HUES48 (cell line): ENCODE measurements at regions not wholly inside any gene's neighbourhood (a gene's known extent, or its start where the extent isn't known, plus 50 kb on each side); places are given as distances from the start of the nearest gene placed in this dataset.
"Not testable (repeated sequence)": the region's sequence is repeated elsewhere in the genome, so short reads cannot be mapped to it uniquely, and the experiment has no call there.

Source experiments
- H3K27ac ChIP-seq: one replicate; pipeline ENCODE4 v1.7.0; 2013; ENCODE audit warnings: low read depth, low read length, inconsistent platforms
- H3K27me3 ChIP-seq: 2 replicates; pipeline ENCODE4 v1.6.1; 2013; ENCODE audit warnings: mild to moderate bottlenecking, low read length; ENCODE audit not compliant: control insufficient read depth, insufficient read depth
- H3K36me3 ChIP-seq: 2 replicates; pipeline ENCODE4 v1.6.1; 2013; ENCODE audit warnings: low read length; ENCODE audit not compliant: control insufficient read depth, insufficient read depth
- H3K4me1 ChIP-seq: 2 replicates; pipeline ENCODE4 v1.6.1; 2013; ENCODE audit warnings: mild to moderate bottlenecking, low read length; ENCODE audit not compliant: control insufficient read depth, insufficient read depth
- H3K4me3 ChIP-seq: 2 replicates; pipeline ENCODE4 v1.5.1; 2013; ENCODE audit warnings: mild to moderate bottlenecking, low read depth, low read length
- H3K9ac ChIP-seq: 2 replicates; pipeline ENCODE4 v1.6.1; 2013; ENCODE audit warnings: mild to moderate bottlenecking, low read depth, low read length, moderate library complexity
- H3K9me3 ChIP-seq: 2 replicates; pipeline ENCODE4 v1.6.1; 2013; ENCODE audit warnings: low read length; ENCODE audit not compliant: control insufficient read depth, insufficient read depth

DNA sequence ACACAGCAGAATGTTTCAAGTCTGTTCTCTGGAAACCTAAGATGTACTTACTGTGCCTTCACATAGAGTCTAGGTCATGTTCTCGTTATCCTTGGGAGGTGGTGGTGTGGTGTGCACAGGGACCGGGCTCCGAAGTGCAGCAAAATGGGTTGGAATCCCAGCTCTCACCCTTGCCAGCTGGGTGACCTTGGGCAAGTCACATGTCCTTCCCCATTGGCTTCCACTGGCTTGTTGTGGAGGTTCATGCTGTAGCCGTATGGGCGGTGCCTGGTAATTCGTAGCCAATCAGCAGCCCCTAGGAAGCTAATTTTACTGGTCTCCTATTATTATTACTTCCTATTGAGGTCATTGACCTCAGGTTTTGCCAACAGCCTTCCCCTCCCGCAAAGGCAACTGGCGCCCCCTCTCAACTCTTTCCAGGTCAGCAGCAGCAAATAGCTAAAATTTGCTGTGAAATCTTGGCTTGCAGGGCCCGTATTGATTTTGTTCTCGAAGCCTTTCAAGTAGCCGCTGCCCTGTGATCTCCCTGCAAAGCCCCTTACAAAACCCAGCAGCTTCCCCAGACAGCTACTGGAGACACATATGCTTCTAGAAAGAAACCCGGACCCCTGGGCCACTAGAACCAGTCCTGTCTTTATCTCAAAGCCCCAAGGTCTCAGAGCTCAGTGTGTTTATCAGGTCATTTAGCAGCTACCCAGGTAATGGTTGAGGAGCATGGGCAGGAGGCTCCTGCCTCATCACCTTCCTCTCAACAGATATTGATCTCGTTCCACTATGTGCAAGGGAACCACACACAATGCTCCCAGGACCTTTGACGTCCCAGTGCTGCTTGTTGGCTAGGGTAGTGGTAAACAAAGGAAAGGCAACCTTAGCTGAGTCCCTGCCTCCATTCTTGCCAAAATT lies 66.5 kb upstream of the SLC1A4 start:
- Histone ChIP-seq H3K27me3 (peaks cover 7% of the 10 kb centered on the region), H3K27ac (no peak overlapping the region), H3K4me1 (peaks cover 5% of the 10 kb centered on the region; the same call in 1 of the 2 replicates), H3K4me3 (no peak overlapping the region), H3K36me3 (no peaks in the 10 kb centered on the region), H3K9me3 (peaks cover 10% of the 10 kb centered on the region), H3K9ac (no peak overlapping the region)

DNA sequence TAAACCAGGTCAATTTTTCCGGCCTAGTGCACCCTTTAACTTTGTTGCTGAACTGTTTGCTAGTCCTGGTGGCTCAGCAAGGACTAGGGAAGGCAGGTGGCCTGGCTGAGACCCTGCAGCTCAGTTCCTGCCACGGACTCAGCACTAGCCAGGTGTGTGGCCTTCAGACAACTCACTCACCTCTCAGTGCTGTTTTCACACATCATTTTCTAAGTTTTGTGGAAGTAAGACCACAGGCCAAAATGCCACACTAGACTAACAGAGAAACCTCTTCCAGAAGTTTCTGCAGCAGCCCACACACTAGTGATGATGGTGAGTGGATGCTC lies 65.9 kb upstream of the SLC1A4 start:
- Histone ChIP-seq H3K9ac (no peak overlapping the region), H3K27me3 (peaks cover 7% of the 10 kb centered on the region), H3K9me3 (peaks cover 10% of the 10 kb centered on the region), H3K4me1 (peaks cover 5% of the 10 kb centered on the region; the same call in 1 of the 2 replicates), H3K36me3 (no peaks in the 10 kb centered on the region), H3K4me3 (no peak overlapping the region), H3K27ac (no peak overlapping the region)

DNA sequence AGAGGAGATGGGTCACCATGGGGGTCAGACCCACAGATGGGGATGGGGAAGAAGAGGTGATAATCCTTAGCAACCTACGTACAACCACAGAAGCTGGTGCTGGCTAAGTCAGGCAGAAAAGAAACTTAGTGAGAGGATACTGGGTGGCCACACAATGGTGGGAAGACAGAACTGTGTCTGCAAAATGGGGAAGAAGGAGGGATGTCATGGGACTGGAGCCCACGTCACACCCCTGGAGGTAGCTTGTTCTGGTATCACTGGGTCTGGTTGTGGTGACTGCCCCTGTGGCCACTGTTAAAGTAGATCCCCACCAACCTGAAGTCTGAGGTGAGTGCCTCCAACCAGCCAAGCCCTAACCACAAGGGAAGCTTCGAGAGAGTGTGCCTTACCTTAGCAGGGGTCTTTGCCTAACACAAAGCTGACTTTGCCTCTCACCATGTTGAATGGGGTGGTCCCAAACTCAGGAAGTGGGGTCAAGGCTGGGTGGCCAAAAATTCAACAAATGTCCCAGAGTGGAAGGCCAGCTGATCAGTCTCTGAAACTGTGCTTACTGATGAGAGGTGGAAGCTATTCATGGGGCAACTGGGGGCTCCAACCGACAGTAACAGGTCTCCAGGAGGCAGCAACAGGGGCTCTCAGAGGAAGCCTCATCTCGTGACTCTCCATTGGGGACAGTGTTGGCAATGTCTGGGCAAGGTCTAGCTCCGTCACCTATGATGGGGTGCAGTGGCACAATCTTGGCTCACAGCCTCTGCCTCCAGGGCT lies 64.8 kb upstream of the SLC1A4 start:
- Histone ChIP-seq H3K36me3 (no peaks in the 10 kb centered on the region), H3K27me3 (peaks cover 1% of the 10 kb centered on the region), H3K27ac (no peak overlapping the region), H3K4me1 (no peaks in the 10 kb centered on the region), H3K4me3 (no peak overlapping the region), H3K9ac (no peak overlapping the region), H3K9me3 (peaks cover 10% of the 10 kb centered on the region)

DNA sequence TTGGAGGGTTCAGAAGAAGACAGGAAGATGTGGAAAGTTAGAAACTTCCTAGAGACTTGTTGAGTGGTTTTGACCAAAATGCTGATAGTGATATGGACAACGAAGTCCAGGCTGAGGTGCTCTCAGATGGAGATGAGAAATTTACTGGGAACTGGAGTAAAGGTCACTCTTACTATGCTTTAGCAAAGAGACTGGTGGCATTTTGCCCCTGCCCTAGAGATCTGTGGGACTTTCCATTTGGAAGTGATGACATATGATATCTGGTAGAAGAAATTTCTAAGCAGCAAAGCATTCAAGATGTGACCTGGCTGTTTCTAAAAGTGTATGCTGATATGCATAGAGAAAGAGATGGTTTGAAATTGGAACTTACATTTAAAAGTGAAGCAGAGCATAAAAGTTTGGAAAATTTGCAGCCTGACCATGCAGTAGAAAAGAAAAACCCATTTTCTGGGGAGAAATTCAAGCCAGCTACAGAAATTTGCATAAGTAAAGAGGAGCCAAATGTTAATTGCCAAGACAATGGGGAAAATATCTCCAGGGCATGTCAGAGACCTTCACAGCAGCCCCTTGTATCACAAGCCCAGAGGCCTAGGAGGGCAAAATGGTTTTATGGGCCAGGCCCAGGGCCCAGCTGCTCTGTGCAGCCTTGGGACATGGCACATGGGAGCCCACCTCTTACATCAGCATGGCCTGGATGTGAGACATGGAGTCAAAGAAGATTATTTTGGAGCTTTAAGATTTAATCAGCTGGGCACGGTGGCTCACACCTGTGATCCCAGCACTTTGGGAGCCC lies 63.1 kb upstream of the SLC1A4 start:
- H3K36me3 ChIP-seq, H3K4me1 ChIP-seq, H3K27ac ChIP-seq, H3K27me3 ChIP-seq, H3K9me3 ChIP-seq, H3K9ac ChIP-seq, H3K4me3 ChIP-seq: not testable (repeated sequence)

DNA sequence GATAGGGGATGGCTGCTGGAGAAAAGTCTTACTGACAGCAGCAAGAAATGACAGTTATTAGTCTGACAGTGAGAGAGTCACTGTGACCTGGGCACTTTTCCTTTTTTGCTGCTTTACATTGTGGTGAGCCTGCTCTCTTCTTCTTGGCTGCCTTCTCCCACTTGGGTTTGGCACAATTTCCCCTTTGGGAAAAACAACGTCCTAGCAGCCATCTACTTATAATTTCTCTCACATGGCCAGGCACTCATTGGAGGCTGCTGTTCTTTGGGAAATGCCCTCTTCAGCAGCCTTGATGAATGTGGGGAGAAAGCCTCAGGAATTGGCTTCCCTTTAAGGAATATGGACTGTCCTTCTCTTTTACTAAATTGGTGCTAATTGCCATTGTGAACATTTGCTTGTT lies 60.4 kb upstream of the SLC1A4 start:
- Histone ChIP-seq H3K4me3 (no peak overlapping the region), H3K4me1 (no peaks in the 10 kb centered on the region), H3K27me3 (no peaks in the 10 kb centered on the region), H3K9ac (no peak overlapping the region), H3K9me3 (peaks cover 10% of the 10 kb centered on the region), H3K27ac (no peak overlapping the region), H3K36me3 (no peaks in the 10 kb centered on the region)

DNA sequence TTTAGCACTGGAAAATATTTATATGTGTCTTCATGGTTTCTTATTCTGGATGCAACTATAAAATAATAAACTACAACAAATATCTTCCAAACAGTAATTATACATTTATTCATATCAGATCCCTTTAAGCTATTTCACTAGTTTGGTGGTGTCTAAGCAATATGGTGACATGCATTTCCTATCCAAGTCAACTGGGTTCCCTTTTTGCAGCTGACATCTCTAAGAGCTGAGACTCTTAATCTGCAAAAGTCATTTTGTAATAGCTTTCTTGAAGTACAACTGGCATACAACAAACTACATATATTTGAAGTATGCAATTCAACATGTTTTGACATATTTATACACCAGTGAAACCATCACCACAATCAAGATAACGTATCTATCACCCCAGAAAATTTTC lies 59.9 kb upstream of the SLC1A4 start:
- peaks cover 10% of the 10 kb centered on the region for H3K9me3 ChIP-seq
- no peak overlapping the region for H3K9ac ChIP-seq
- no peaks in the 10 kb centered on the region for H3K4me1 ChIP-seq
- no peaks in the 10 kb centered on the region for H3K27me3 ChIP-seq
- H3K4me3 ChIP-seq: no peak overlapping the region
- H3K27ac ChIP-seq: no peak overlapping the region
- H3K36me3 ChIP-seq: no peaks in the 10 kb centered on the region

DNA sequence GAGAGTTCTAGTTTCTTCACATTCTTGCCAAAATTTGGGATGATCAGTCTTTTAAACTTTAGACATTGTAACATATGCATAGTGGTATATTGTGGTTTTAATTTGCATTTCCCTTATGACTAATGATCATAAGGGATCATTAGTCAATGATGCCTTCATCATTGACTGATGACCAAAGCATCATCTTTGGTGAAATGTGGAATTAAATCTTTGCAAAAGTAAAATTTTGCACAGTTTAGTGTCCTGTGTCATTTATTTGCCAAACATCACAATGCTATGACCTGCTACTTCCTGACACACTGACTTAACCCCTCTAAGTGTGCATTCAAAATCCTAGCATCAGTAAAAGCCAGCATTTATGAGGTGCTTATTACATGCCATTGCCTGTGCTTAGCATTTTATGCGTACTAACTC lies 58.9 kb upstream of the SLC1A4 start:
- Histone ChIP-seq H3K27ac (no peak overlapping the region), H3K27me3 (no peaks in the 10 kb centered on the region), H3K4me3 (no peak overlapping the region), H3K9ac (no peak overlapping the region), H3K4me1 (no peaks in the 10 kb centered on the region), H3K36me3 (no peaks in the 10 kb centered on the region), H3K9me3 (peaks cover 9% of the 10 kb centered on the region)

DNA sequence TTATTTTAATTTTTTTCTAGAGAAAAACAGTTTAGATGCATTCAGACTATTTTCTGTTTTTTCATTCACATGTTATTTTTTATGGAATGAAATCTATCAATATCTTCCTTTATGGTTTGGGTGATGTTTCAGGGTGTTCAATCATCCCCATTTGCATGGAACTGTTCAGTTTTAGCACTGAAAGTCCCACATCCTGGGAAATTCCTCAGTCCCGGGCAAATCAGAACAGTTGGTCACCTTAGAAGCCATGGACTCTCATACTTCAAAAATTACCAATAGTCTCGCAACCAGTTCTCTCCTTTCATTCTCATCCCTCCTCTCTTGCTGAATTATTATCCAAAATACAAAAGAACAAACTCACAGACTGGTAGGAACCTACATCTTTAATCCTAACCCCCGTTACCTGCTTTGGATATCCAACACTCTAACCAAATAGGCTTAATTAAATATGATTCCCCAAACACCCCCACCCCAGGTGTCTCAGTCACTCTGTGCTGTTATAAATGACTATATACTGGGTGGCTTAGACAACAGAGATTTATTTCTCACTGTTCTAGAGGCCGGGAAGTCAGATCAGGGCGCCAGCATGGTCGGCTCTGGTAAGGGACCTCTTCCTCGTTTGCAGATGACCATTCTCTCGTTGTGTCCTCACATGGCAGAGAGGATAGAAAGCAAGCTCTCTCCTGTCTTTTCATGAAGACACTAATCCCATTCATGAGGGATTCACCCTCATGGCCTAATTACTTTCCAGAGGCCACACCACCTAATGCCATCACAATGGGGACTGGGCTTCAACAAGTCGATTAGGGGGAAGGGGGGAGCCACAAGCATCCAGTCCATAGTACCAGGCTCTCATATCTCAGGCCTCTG lies 57.7 kb upstream of the SLC1A4 start:
- Histone ChIP-seq H3K9me3 (0 out of 2 replicates have a peak, but pooled peaks cover 5% of the 10 kb centered on the region), H3K4me3 (no peak overlapping the region), H3K9ac (no peak overlapping the region), H3K36me3 (no peaks in the 10 kb centered on the region), H3K4me1 (no peaks in the 10 kb centered on the region), H3K27ac (no peak overlapping the region), H3K27me3 (no peaks in the 10 kb centered on the region)

DNA sequence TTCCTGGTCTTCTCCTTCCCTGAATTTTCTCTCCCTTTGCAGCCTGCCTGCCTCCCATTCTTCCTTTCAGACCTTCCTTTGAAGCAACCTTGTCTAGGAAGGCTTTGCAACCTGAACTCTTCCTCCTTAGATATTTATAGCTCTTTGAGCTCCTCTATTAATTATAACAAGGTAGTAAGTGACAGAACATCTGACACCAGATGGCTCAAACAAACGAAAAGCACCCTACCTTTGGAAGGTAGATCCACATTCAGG lies 57.2 kb upstream of the SLC1A4 start:
- no peak overlapping the region for H3K9ac ChIP-seq
- no peak overlapping the region for H3K27ac ChIP-seq
- no peaks in the 10 kb centered on the region for H3K36me3 ChIP-seq
- H3K4me1 ChIP-seq: no peaks in the 10 kb centered on the region
- H3K9me3 ChIP-seq: 0 out of 2 replicates have a peak, but pooled peaks cover 5% of the 10 kb centered on the region
- H3K27me3 ChIP-seq: no peaks in the 10 kb centered on the region
- no peak overlapping the region for H3K4me3 ChIP-seq

DNA sequence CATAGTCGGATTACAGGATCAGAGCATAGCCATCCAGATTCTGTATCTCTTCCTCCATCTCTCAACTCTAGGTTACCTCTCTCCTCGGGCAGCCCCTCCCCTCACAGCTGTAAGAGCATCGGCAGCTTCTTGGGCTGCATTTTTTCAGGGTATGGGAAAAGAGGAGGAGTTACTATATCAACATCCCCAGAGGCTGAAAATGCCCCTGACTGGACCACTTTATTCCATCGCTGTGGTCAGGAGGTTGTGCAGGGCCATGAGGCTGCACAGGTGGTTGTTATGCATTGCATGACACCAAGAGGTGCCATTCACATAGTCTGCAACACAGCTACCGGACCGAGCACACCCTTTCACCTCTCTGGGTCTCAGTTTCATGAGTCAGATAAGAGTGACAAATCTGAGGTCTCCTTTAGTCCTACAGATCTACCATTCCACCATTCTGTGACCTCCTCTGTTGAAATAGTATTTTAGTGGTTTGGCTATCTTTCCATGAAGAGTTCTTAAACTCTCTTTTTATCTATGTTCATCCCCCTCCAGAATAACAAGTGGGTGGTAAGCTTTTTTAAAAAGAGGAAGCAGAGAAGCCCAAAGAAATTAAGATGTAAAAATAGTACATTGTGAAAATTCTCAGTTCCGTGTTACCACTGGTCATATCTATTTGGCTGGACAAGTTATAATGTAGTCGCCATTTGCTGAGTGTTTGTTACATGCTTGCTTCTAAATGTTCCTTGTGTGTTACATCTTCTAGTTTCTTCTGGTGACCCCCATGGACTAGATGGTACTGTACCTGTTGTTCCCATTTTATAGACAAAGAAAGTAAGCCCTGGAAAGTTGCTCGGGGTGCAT lies 56.6 kb upstream of the SLC1A4 start:
- H3K9me3 ChIP-seq: 0 out of 2 replicates have a peak, but pooled peaks cover 3% of the 10 kb centered on the region
- H3K4me3 ChIP-seq: no peak overlapping the region
- H3K27me3 ChIP-seq: no peaks in the 10 kb centered on the region
- no peaks in the 10 kb centered on the region for H3K36me3 ChIP-seq
- no peak overlapping the region for H3K27ac ChIP-seq
- no peaks in the 10 kb centered on the region for H3K4me1 ChIP-seq
- no peak overlapping the region for H3K9ac ChIP-seq
